B cell (primary cell): ENCODE measurements at regions not wholly inside any gene's neighbourhood (a gene's known extent, or its start where the extent isn't known, plus 50 kb on each side); places are given as distances from the start of the nearest gene placed in this dataset.

Experiments used
- EZH2 ChIP-seq: IDR thresholded peaks from 2 replicates; pipeline ENCODE4 v1.6.1; 2012; ENCODE audit warnings: borderline replicate concordance, low read depth, mild to moderate bottlenecking, moderate library complexity, low read length; ENCODE audit not compliant: insufficient read depth, poor library complexity, severe bottlenecking
- TF ChIP-seq, protein P1 (sequence below): fragments of 200-600 bp; IDR thresholded peaks from one replicate; pipeline ENCODE4 v1.8.0; 2022; ENCODE audit warnings: antibody characterized with exemption, mild to moderate bottlenecking

DNA sequence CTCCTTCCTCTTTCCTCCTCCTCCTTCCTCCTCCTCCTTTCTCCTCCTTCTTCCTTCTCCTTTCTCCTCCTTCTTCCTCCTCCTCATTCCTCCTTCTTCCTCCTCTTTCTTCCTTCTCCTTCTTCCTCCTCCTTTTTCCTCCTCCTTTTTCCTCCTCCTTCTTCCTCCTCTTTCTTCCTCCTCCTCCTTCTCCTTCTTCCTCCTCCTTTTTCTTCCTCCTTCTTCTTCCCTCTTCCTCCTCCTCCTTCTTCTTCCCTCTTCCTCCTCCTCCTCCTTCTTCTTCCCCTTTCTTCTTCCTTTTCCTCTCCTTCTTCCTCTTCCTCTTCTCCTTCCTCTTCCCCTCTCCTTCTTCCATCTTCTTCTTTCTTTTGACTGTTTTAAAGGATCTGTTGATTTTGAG lies 538.8 kb downstream of the TMEM38B start:
- TF ChIP-seq, protein P1, sequence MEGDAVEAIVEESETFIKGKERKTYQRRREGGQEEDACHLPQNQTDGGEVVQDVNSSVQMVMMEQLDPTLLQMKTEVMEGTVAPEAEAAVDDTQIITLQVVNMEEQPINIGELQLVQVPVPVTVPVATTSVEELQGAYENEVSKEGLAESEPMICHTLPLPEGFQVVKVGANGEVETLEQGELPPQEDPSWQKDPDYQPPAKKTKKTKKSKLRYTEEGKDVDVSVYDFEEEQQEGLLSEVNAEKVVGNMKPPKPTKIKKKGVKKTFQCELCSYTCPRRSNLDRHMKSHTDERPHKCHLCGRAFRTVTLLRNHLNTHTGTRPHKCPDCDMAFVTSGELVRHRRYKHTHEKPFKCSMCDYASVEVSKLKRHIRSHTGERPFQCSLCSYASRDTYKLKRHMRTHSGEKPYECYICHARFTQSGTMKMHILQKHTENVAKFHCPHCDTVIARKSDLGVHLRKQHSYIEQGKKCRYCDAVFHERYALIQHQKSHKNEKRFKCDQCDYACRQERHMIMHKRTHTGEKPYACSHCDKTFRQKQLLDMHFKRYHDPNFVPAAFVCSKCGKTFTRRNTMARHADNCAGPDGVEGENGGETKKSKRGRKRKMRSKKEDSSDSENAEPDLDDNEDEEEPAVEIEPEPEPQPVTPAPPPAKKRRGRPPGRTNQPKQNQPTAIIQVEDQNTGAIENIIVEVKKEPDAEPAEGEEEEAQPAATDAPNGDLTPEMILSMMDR = no peak
- TF ChIP-seq EZH2 = no peak
